ENCODE measurements at regions not wholly inside any gene's neighbourhood (a gene's known extent, or its start where the extent isn't known, plus 50 kb on each side); places are given as distances from the start of the nearest gene placed in this dataset.

- intact Hi-C loops (cut with DNase I; ENCODE audit: low total_unique reads), result no loop called here
- in situ Hi-C loops (cut with MboI; ENCODE audit: low pct_ligation_motif_present in 1 of 4, low pct_unique_long_range_greater_than_20kb in 1 of 4, low sequenced_read_pairs in 3 of 4), result no loop called here
- Histone ChIP-seq H3K4me3 (no peak overlapping the region), H3K27me3 (no peaks in the 10 kb centered on the region), H3K36me3 (no peaks in the 10 kb centered on the region), H3K9me3 (no peaks in the 10 kb centered on the region), H3K4me1 (no peaks in the 10 kb centered on the region), H3K27ac (no peak overlapping the region)
- DNase-seq, result no peak
- TF ChIP-seq POLR2AphosphoS5 (IDR thresholded peaks at IDR 0.05), result no peak
- TF ChIP-seq, protein P1, sequence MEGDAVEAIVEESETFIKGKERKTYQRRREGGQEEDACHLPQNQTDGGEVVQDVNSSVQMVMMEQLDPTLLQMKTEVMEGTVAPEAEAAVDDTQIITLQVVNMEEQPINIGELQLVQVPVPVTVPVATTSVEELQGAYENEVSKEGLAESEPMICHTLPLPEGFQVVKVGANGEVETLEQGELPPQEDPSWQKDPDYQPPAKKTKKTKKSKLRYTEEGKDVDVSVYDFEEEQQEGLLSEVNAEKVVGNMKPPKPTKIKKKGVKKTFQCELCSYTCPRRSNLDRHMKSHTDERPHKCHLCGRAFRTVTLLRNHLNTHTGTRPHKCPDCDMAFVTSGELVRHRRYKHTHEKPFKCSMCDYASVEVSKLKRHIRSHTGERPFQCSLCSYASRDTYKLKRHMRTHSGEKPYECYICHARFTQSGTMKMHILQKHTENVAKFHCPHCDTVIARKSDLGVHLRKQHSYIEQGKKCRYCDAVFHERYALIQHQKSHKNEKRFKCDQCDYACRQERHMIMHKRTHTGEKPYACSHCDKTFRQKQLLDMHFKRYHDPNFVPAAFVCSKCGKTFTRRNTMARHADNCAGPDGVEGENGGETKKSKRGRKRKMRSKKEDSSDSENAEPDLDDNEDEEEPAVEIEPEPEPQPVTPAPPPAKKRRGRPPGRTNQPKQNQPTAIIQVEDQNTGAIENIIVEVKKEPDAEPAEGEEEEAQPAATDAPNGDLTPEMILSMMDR (IDR thresholded peaks at IDR 0.05), result no peak
- 78 to 86% methylated on average over 2 to 6 of the region's 6 CpGs for WGBS, 2 donors (ENCODE audit: low coverage in 1 of 2)
Measured at GRCh38 chr3:17936736-17937480, 194.5 kb upstream of the TBC1D5 start.

GRCh38 chr3:17935222-17935621 is 192.8 kb upstream of the TBC1D5 start:
- Histone ChIP-seq H3K36me3 (no peaks in the 10 kb centered on the region), H3K4me3 (no peak overlapping the region), H3K4me1 (no peaks in the 10 kb centered on the region), H3K27ac (no peak overlapping the region), H3K27me3 (no peaks in the 10 kb centered on the region), H3K9me3 (no peaks in the 10 kb centered on the region)
- intact Hi-C loops (cut with DNase I; ENCODE audit: low total_unique reads) (no loop called here), in situ Hi-C loops (cut with MboI; ENCODE audit: low pct_ligation_motif_present in 1 of 4, low pct_unique_long_range_greater_than_20kb in 1 of 4, low sequenced_read_pairs in 3 of 4) (no loop called here)
- WGBS, 2 donors (ENCODE audit: low coverage in 1 of 2), result 67% methylated on average over 4 of the region's 4 CpGs; no CpG with 5 or more reads in 1 of the 2 donors
- DNase-seq, result no peak
- TF ChIP-seq POLR2AphosphoS5 (IDR thresholded peaks at IDR 0.05) (no peak), POLR2A (IDR thresholded peaks at IDR 0.05) (no peak), EP300 (IDR thresholded peaks at IDR 0.05; ENCODE audit: low read depth) (no peak)
- TF ChIP-seq, protein P1 (IDR thresholded peaks at IDR 0.05), result no peak

- Histone ChIP-seq H3K9me3 (no peaks in the 10 kb centered on the region), H3K27me3 (no peaks in the 10 kb centered on the region), H3K27ac (no peak overlapping the region), H3K4me1 (peaks cover 0 to 10% (median 0%) of the 10 kb centered on the region in 4 donors), H3K36me3 (no peaks in the 10 kb centered on the region), H3K4me3 (no peak overlapping the region)
- WGBS, 2 donors (ENCODE audit: low coverage in 1 of 2), result 74 to 84% methylated on average over 2 of the region's 2 CpGs
- DNase-seq, result no peak
- in situ Hi-C loops (cut with MboI; ENCODE audit: low pct_ligation_motif_present in 1 of 4, low pct_unique_long_range_greater_than_20kb in 1 of 4, low sequenced_read_pairs in 3 of 4), result no loop called here
- intact Hi-C loops (cut with DNase I; ENCODE audit: low total_unique reads), result no loop called here
- no peak for TF ChIP-seq POLR2A (IDR thresholded peaks at IDR 0.05)
- TF ChIP-seq, protein P1 (IDR thresholded peaks at IDR 0.05), result no peak
- no peak for TF ChIP-seq POLR2AphosphoS5 (IDR thresholded peaks at IDR 0.05)
- TF ChIP-seq EP300 (IDR thresholded peaks at IDR 0.05; ENCODE audit: low read depth), result no peak
Measured at GRCh38 chr3:17932136-17932771, 189.8 kb upstream of the TBC1D5 start.

- H3K9me3 ChIP-seq, result no peaks in the 10 kb centered on the region
- TF ChIP-seq, protein P1 (IDR thresholded peaks at IDR 0.05), result no peak
- TF ChIP-seq EP300 (IDR thresholded peaks at IDR 0.05; ENCODE audit: low read depth), result no peak
- TF ChIP-seq POLR2AphosphoS5 (IDR thresholded peaks at IDR 0.05), result no peak
- no peak for TF ChIP-seq POLR2A (IDR thresholded peaks at IDR 0.05)
- H3K27ac ChIP-seq, result no peak overlapping the region
- in situ Hi-C loops (cut with MboI; ENCODE audit: low pct_ligation_motif_present in 1 of 4, low pct_unique_long_range_greater_than_20kb in 1 of 4, low sequenced_read_pairs in 3 of 4) (no loop called here), intact Hi-C loops (cut with DNase I; ENCODE audit: low total_unique reads) (no loop called here)
- no peaks in the 10 kb centered on the region for H3K36me3 ChIP-seq
- peaks cover 0 to 10% (median 0%) of the 10 kb centered on the region in 4 donors for H3K4me1 ChIP-seq
- no peaks in the 10 kb centered on the region for H3K27me3 ChIP-seq
- H3K4me3 ChIP-seq, result no peak overlapping the region
- whole genome bisulfite sequencing, 2 donors (ENCODE audit: low coverage in 1 of 2), result 81 to 100% methylated on average over 1 of the region's 1 CpG
- DNase-seq, result no peak
Measured at GRCh38 chr3:17931131-17931530, 188.7 kb upstream of the TBC1D5 start.
